NCI-H146 treated with DMSO at 0.1 percent for 48 hours (cell line): ENCODE measurements at regions not wholly inside any gene's neighbourhood (a gene's known extent, or its start where the extent isn't known, plus 50 kb on each side); places are given as distances from the start of the nearest gene placed in this dataset.

Experiments used
- DNase-seq: peaks from one replicate; lab custom pipeline; 2025; ENCODE audit not compliant: unreplicated experiment; lab: John Stamatoyannopoulos, UW

DNA sequence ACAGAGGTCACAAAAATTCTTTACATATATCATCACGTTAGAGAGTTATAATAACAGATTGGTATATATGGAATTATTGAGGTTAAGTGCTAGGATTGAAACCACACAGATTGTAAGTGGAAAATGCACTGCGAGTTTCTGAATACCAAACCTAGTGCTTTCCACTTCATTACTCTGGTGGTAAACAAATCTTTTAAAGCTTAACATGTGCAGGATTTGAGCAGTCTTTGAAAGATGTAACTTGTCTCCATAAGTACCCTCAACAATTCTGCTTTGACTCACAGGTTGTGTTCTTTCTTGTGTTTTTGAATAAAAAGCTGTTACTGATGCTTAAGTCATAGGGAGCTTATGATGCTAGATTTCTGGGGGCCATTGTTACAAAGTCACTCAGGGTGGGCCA is 314.7 kb upstream of the DACH1 start:
- no peak for DNase-seq

DNA sequence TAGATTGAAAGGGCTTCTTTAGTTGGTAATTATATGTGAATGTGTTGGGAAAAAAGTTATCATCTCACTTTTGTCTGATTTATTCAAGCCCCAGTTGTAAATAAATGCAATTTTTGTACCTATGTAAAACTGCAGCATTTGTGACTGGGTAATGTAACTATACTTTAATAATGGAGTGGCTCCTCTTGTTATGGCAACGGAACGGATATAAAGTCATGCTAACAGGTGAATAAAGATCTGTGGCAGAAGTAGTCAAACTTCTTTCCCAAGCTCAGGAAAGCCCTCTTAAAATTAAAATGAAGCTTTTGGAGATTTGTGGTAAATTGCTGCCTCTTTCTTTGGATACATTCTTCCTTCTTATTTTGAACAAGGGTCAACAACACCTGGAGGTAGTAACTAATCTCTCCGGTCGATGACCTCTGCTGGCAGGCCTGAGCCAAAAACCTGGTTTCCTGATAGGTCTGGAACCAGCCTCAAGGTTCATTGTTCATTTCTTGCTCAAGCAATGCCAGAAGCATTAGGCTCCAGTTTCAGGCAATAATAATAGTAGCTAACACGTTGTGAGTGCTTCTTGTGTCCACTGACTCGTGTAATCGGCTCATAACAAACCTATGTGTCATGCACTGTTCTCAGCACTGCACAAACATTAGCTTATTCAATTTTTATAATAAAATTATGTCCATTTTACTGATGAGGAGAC is 313.4 kb upstream of the DACH1 start:
- DNase-seq = no peak

DNA sequence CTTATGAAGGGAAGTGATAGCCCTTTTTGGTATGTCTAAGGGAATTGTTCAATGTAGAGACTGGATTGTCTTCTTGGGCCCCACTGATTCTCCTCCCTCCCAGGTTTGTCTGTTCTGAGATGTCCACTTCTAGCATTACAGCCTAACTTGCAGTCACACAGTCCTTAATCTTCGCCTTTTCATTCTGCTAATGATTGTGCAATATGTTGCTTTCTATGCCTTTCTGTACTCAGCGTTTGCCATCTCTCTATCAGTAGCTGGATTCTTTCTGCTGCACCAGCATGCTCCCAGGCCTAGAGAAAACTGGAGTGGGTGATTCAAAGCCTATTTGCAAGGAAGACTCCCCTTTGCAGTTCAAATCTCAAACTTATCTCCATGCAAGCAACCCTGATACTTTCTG is 307.5 kb upstream of the DACH1 start:
- no peak for DNase-seq

DNA sequence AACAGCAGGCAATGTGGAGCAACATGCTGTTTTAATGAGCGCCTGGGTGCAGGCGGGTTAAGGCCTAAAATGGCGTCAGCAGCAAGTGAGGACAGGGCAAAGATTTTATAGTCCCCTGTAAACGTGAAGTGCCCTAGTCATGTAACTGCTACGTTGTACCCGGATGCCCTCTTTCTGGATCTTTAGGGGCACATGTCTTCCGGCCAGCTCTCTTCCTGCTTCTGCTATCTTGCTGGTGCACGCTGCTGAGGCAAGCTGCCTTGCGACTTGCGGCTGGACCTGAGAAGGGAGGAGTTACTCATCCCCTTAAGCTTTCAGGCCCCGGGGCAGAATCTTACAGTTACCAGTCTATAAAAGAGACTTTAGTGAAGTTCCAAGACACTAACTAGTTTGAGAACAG is 303.6 kb upstream of the DACH1 start:
- no peak for DNase-seq

DNA sequence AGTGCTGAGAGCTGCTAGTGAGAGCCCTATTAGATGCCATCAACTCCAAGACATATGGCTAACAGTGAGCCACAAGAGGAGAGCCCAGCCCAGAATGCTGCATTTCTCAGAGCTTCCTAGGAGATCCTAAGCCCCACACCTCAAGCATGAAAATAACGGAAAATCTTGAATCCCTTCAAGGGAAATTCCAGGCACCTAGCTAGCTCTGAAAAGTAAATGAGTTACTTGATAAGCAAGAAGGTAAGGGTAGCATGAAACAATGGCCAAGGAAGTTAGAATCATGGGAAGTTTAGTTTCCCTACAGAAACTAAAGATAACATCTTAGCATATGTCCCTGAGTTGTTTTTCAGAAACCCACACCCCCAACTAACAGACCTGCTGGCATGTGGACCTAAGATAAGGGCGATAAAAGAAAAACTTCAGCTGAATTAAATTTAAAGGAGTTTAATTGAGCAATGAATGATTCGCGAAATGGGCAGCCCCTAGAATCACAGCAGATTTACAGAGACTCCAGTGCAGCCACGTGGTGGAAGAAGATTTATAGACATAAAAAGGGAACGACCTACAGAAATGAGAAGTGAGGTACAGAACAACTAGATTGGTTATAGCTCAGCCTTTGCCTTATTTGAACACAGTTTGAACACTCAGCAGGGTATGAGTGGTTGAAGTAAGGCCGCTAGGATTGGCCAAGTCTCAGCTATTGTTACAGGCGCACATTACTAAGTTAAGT is 301.3 kb upstream of the DACH1 start:
- DNase-seq = no peak

DNA sequence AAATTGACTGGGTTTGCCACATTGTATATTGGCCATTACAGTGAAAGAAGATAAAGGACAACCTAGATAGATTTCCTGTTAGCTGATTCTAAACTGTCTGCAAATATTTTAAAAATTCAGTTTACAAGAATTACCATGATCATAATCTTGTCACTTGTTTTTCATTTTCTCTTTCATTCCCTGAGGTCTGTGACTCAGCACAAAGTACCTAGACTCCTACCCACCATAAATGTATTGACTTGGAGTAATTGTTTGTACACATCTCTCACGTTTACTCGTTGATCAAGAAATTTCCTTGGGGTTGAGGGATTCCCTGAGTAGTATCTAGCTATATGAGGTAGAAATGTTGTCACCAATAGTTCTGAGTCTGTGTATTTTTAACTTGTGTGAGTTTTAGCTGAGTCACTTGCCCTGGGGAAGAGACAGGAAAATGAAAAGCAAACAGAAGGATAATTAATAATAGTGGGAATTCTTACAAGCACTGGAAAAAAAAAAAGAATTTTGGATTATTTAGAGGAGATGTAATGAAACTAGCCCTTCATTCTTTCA is 299.2 kb upstream of the DACH1 start:
- no peak for DNase-seq

DNA sequence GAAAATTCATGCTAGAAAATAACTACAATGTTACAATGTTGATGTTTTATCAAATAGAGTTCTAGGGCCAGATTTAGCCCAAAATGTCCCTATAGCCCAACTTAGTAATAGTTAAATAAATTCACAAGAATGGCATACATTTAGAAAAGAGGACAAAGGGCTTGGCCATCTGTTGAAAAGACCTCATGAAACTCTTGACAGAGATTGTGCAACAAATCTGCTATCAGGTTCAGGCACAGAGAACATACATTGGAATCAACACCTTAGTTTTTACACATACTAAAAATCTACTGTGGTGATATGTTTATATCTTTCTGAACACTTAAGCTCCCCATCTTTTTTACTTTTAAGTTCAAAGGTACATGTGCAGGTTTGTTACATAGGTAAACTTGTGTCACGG is 298.3 kb upstream of the DACH1 start:
- DNase-seq = no peak

DNA sequence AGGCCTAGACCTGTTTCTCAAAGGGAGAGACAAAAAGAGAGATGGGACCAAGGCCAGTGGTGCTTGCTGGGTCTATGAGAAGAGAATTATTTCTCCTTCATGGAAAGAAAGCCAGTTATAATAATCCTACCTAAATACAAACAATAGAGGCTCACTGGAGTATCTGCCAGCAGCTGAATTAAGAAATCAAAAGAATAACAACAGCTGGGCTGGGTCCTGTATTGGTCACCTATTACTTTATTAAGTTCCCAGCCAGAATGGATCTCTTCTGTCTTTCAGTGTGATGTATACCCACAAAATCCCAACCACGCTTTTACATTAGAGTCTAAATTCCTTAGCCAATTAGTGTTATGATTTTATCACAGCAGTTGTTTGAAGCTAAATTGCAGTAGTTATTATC is 297.8 kb upstream of the DACH1 start:
- no peak for DNase-seq

DNA sequence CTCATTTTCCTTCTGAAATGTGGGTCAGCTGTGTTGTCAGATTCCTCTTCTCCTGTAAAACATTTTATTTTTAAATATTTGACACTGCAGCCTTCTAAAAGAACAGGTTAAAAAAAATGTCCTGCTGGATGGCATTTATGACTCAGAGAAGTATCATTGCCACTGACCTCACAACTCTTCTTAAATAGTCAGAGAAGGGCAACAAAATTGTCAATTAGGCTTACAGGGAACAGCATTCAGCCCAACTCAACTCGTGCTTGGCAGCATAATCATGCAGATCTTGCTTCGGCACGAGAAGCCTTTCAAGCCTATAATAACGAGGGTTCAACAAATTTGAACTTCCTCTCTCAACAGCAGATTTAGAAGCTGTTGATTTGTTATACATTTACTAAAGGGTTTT is 296.7 kb upstream of the DACH1 start:
- DNase-seq = no peak

DNA sequence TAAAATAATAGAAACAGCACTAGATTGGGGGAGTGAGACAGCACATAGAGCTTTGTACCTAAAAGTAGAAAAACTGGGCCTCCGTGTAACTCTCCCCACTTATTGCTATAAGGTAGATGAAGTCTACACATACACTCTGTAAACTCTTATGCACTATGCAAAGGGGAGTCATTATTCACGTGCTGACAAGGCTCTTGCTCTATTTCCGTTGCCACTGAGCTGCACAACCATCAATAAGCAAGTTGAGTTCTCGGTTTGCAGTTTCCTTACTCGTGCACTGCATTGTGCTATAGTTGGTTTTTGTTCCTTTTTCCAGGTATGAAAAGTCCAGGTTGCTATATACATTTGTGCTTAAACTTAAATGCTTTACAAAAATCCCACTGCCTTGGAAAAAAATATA is 294.0 kb upstream of the DACH1 start:
- no peak for DNase-seq

DNA sequence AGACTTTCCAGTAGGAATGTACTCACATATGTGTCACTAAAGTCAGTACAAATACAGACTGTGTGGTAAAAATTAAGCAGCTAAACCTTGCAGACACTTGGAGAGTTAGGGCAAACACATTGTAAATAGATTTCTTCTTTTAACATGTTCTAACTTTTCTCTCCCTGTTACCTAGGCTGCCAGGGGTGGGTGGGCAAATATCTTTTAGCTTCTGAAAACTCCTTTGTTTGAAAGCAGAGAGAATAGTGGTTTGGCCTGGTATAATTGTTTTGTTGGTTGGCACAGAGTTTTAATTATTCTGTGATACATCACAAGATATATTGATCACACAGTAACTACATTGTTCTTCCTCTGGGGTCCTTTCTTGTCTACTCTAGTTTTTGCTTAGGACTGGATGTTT is 289.8 kb upstream of the DACH1 start:
- no peak for DNase-seq

DNA sequence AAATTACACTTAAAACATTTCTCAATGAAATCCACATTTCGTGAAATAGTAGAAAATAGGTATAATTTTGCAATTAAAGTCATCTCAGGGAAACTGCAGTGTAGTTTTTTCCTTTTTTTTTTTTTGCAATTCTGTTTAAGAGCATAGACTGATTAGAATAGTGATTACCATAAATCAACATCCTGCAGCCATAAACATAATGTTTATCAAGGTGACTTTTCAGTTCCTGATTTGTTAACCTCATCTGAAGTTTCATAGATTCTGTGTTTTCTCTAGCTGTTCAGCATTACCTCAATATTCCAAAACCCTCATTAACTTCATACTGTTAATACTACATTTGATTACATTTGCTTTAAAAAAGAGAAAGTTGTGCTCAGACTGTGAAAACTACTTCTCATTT is 286.3 kb upstream of the DACH1 start:
- DNase-seq = no peak

DNA sequence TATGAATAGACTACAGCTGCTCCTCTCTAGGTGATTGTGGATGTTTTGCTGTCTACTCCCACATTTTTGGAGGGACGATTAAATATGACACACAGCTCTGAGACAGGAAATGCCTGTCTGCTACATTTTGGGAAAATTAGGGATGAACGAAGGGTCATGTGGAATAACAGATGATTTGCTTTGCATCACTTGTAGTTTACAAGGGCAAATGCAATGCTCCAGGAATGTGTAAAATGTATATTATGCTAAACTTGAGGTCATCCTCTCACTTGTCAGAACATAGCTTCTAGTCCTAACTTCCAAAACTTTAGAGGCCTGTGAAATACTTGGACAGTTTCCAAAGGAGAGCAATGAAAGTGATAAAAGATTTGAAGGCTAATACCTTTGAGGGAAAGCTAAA is 284.2 kb upstream of the DACH1 start:
- DNase-seq = no peak

DNA sequence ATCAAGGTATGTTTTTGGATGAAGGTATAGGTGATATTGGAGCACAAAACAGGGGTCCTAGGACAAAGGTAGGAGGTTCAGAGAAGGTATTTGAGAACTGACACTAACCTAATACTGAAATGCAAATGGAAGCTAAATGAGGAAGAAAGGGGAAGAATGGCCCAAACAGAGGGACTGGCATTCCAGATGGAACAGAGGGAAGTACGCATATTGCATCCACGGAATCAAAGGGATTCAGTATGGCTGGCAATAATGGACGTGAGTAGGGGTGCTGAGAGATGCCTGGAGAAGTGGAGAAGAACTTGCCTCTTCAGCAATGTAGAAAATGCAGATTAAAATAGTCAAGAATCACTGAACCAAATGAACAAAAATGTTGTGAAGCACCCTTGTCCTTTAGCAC is 283.5 kb upstream of the DACH1 start:
- DNase-seq = no peak

DNA sequence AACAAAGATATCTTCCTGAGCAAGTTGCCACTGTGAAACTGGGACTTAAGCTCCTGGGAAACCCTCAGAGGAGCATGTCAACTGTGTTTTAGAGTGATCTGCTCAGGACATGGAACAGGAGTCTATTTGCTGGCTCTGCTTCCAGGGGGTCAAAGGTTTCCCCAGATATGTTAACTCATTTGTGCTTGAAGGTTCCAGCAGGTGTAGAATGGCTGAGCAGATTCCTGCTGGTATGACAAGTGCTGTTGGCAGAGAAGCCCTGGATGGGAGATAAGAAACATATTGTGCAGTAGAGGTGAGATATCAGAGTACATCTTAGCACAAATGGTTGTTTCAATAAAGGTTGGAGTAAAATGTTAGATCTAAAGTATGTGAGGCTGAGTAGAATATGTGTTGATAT is 282.7 kb upstream of the DACH1 start:
- no peak for DNase-seq

DNA sequence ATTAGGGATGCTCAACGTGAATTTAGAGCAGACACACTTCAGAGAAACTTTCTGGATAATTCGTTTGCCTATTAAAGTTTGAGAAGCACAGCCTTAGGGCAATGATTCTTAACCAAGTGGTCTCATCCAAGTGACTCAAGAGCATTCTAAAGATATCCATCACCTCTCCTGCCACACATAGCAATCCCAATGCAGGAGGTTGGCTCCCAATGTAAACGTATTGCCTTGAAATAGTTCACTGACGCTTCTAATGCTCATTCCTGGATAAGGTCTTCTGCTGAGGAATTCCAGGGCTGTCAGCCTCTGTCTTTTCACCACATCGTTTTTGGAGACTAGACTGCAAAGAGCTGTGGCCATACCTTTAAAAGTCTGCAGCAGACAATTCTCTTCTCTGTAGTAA is 279.8 kb upstream of the DACH1 start:
- no peak for DNase-seq

DNA sequence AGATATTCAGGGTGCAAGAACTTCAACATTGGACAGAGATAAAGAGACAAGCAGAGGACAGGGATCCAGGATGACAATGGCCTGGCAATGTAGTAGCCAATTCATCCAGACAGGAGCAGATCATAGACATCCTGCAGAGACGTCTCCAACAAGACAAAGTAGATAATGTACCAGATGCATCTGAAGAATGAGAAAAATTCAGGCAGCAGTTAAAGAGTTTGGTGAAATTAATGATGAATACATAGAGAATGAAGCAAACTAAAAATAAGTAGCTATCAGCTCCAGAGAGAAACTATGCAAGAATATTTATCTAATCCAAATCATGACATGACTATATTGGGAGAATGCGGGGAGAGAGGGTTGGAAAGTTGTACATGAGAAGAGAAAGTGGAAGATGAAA is 278.4 kb upstream of the DACH1 start:
- DNase-seq = no peak

DNA sequence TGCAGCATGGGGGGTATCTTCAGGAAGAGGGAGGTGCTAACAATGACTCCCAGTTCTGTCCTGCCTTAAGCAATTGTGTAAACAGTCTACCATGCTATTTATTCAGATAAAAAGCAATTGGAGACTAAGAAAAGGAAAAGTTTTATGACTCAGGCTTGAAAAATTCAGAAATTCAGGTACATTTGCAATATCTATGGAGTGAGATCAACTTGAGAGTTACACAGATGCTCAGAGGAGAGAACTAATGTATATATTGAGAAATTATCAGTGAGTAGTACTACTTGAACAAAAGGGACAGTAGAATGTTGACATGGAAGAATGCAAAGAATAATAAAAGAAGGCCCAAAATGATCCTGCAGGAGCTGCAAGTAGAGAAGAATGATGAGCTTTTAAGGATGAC is 277.6 kb upstream of the DACH1 start:
- DNase-seq = no peak

DNA sequence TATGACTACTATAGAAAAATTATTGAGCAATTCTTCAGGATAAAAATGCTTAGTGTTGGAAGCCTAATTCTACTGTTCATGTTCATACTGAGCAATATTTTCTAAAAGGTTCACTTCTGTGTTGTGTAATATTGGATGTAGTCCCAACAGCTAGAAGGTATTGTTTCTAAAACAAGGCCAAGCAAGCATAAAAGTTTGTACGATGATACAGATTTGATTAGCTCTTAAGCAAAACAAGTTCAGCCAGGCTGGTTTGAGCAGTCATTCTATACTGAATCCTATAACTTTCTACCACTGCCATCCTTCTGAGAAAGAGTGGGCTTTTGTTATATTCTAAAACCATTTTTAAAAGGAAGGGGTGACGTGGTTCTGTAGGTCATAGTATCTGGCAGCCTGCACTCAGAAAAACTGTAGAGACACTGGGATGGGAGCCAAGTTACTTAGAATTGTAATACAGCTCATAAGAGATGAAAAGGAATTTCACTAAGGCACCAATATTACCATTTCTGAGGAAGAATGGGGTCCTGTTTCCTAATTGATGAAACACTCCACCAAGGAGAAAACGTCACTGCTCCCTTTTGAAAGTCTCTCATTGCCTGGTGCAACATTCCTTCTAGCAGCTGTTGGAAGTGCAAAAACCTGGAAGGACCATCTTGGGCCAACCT is 275.0 kb upstream of the DACH1 start:
- DNase-seq = no peak

DNA sequence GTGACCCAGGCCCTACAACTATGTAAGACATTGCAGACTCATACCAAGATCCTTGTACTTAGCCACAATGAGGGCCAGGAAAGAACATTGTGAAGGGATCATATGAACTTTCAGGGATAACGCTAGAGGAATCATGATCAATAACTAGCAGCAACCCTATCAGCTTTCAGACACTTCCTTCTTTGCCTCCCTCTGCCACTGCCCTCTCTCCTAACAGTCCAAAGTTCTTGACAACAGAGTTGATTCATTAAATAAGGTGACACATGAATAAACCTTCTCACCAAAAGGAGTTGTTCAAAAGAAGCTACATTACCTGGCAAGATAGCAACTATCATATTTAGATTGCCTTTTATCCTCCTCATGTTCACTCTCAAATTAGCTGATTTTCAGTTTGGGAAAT is 272.2 kb upstream of the DACH1 start:
- DNase-seq = no peak

DNA sequence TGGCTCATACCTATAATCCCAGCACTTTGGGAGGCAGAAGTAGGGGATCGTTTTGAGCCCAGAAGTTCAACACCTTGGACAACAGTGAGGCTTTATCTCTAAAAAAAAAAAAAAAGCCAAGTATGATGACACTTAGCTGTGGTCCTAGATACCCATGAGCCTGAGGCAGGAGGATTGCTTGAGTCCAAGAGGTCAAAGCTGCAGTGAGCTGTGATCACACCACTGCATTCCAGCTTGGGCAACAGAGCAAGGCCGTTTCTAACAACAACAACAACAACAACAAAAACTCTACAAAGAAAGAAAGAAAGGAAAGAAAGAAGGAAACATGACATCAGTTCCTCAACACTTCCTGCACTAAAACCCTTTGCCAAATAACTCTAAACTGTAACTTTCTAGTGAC is 265.1 kb upstream of the DACH1 start:
- DNase-seq = no peak

DNA sequence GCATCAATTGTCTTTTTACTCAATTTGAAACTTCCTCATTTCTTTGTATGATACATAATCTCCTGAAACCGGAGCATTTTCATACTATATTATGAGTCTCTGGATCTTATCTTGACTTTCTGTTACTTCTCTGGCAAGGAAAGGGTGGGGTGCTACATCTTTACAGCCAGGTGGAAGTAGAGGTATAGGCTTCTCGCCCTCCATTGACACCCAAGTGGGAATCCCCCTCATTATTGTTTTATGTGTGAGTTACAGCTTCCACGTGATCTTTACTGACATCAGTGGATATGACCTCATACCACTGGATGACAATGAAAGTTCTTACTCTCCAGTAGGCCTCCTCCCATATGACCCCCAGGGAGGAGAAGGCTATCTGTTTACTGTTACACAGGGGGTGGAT is 262.1 kb upstream of the DACH1 start:
- no peak for DNase-seq
